22Rv1 (cell line): ENCODE measurements at regions not wholly inside any gene's neighbourhood (a gene's known extent, or its start where the extent isn't known, plus 50 kb on each side); places are given as distances from the start of the nearest gene placed in this dataset.

Experiments used
- ZFX ChIP-seq: fragments of 450-650 bp; IDR thresholded peaks from 2 replicates; pipeline ENCODE4 v1.6.1; 2017; ENCODE audit warnings: antibody characterized with exemption, borderline replicate concordance
- TF ChIP-seq, protein P1 (sequence below): fragments of 450-650 bp; IDR thresholded peaks from 2 replicates; pipeline ENCODE4 v1.5.1; 2017; ENCODE audit warnings: mild to moderate bottlenecking

DNA sequence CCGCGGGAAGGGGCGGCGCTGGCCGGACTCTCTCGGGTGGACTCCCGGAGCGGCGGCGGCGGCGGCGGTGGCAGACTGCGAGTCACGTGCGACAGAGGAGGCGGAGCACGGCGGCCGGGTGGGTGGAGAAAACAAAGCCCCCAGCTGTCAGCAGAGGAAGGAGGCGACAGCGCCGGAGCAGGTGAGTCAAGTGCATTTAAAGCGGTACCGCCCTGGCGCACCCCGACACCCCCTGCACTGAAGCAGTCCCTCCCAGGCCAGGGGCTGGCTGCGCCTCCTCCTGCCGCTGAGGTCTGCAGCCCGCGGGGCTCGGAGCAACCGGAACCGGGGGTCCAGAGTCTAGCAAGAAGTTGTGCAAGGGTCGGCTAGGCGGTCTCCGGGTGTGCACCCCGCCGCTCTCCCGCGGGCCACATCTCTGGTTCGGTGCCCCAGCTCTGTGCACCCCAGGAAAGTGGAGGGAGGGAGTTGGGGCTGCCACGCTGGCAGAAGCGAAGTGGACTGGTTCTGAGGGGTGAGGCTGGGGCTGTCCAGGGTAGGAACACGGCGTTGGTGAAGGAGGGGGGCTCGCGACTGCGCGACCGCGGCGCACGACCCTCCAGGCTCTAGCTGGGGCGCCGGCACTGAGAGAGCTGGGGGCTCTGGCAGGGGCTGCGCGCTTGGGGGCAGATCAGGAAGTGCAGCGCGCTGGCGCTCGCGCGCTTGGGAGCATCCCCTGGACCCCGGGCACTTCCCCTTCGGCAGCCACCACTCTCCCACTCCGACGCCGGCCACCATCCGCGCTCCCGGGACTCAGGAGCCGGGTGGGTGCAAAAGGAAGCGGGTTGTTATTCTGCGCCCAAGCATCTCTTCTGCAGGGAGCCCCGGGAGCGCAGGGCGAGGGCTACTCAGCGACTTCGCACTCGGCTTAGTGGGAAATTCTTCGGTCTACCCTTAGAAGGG lies 64.0 kb upstream of the MAPRE2 start:
- TF ChIP-seq, protein P1, sequence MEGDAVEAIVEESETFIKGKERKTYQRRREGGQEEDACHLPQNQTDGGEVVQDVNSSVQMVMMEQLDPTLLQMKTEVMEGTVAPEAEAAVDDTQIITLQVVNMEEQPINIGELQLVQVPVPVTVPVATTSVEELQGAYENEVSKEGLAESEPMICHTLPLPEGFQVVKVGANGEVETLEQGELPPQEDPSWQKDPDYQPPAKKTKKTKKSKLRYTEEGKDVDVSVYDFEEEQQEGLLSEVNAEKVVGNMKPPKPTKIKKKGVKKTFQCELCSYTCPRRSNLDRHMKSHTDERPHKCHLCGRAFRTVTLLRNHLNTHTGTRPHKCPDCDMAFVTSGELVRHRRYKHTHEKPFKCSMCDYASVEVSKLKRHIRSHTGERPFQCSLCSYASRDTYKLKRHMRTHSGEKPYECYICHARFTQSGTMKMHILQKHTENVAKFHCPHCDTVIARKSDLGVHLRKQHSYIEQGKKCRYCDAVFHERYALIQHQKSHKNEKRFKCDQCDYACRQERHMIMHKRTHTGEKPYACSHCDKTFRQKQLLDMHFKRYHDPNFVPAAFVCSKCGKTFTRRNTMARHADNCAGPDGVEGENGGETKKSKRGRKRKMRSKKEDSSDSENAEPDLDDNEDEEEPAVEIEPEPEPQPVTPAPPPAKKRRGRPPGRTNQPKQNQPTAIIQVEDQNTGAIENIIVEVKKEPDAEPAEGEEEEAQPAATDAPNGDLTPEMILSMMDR: no peak
- no peak for TF ChIP-seq ZFX
